ENCODE measurements at regions not wholly inside any gene's neighbourhood (a gene's known extent, or its start where the extent isn't known, plus 50 kb on each side); places are given as distances from the start of the nearest gene placed in this dataset.

DNA sequence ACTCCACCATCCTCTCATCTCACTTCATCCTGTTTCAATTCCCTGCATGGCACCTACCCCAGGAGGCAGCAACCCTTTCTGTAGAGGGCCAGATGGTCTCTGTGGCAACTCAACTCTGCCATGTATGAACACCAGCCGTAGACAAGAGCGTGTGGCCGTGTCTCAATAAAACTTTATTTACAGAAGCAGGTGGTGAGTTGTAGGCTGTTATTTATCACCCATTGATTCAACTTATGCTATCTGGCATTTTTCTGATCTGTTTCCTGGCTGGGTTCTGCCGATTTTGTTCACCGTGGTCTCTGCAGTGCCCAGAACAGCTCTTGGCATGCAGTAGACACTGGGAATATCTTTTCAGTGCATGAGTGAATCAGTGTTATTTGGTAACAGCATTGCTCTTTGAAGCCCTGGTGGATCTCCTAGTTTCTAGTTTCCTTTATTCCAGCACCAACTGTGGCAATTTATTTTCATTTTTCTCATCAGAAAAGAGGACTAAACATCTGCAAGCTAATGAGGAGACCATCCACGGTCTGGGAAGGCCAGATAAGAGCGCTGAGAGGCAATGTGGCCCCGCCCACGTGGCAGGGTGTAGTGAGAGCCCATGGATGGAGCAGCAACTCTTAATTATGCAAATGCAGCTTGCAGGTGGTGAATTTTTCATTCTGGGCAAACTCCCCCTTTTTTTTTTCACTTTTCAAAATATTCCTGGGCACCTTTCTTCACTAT is 77.9 kb downstream of the CTSL start:
- TF ChIP-seq EZH2 (IDR thresholded peaks at IDR 0.05; ENCODE audit: insufficient read depth, poor library complexity, severe bottlenecking) (no peak), EZH2phosphoT487 (IDR thresholded peaks at IDR 0.05; ENCODE audit: insufficient read depth, low read depth) (no peak)

All from GM23248 (cell line).